Right lobe of liver (tissue), 6 donors: ENCODE measurements at regions not wholly inside any gene's neighbourhood (a gene's known extent, or its start where the extent isn't known, plus 50 kb on each side); places are given as distances from the start of the nearest gene placed in this dataset.

ENCODE experiments used
- ATAC-seq, 4 donors: fragments of 200-7000 bp; cut with Tn5 transposase; one replicate each; pipeline ENCODE4 v1.9.1; 2020; ENCODE audit warnings: mild to moderate bottlenecking in 4 of 4, moderate library complexity in 4 of 4
- DNase-seq, 3 donors: peaks; one replicate each; pipeline ENCODE4 v3.0.0-alpha.2; 2020
- H3K27ac ChIP-seq, 3 donors: fragments of 200-600 bp; one replicate each; pipeline ENCODE4 v1.8.0; 2022
- H3K27me3 ChIP-seq, 2 donors: fragments of 200-600 bp; one replicate each; pipeline ENCODE4 v1.8.0; 2022
- H3K36me3 ChIP-seq, 4 donors: fragments of 200-600 bp; sonication (generic) in 1 of 4; one replicate each; pipeline versions ENCODE4 v1.5.1 to v1.8.0; 2017 to 2022; ENCODE audit warnings: control low read depth in 1 of 4
- H3K4me1 ChIP-seq, 4 donors: fragments of 200-600 bp; sonication (generic) in 1 of 4; one replicate each; pipeline versions ENCODE4 v1.5.1 to v1.8.0; 2017 to 2022; ENCODE audit warnings: control low read depth in 1 of 4
- H3K4me3 ChIP-seq, 3 donors: fragments of 200-600 bp; one replicate each; pipeline ENCODE4 v1.8.0; 2022
- H3K9me3 ChIP-seq, 4 donors: fragments of 200-600 bp; sonication (generic) in 1 of 4; one replicate each; pipeline versions ENCODE4 v1.5.1 to v1.8.0; 2017 to 2022; ENCODE audit warnings: control low read depth in 1 of 4
- POLR2A ChIP-seq: fragments of 450-650 bp; IDR thresholded peaks from one replicate; pipeline ENCODE4 v1.6.1; 2017; ENCODE audit warnings: antibody characterized with exemption, mild to moderate bottlenecking
- WGBS: methylation state at CpG from one replicate; pipeline ENCODE4 v1.1.6; 2018; ENCODE audit warnings: low coverage, low lambda C conversion rate; ENCODE audit not compliant: insufficient coverage; ENCODE audit errors: missing lambda C conversion rate; 5-methylcytosine and 5-hydroxymethylcytosine counted together
- intact Hi-C, 2 donors: fragments of 100-400 bp; cut with DNase I; formaldehyde crosslinking; loops; one replicate each; pipeline versions ENCODE4 v1.11.2 to v1.14.1; 2022
- TF ChIP-seq, protein P1 (sequence below), 4 donors: fragments of 200-600 bp in 3 of 4; fragments of 450-650 bp in 1 of 4; IDR thresholded peaks; one replicate each; pipeline versions ENCODE4 v1.5.1 to v1.8.0; 2016 to 2022; ENCODE audit warnings: antibody characterized with exemption in 4 of 4, mild to moderate bottlenecking in 2 of 4
- donor health status: DM: no; HTN: yes; CAD: no.
- donor health status: DM: no; HTN: no; CAD: no.
- donor health status: DM: no; HTN: no; CAD: no.
- donor health status: DM: no; HTN: yes; CAD: no.
- donor health status: DM: no; HTN: yes; CAD: no.

DNA sequence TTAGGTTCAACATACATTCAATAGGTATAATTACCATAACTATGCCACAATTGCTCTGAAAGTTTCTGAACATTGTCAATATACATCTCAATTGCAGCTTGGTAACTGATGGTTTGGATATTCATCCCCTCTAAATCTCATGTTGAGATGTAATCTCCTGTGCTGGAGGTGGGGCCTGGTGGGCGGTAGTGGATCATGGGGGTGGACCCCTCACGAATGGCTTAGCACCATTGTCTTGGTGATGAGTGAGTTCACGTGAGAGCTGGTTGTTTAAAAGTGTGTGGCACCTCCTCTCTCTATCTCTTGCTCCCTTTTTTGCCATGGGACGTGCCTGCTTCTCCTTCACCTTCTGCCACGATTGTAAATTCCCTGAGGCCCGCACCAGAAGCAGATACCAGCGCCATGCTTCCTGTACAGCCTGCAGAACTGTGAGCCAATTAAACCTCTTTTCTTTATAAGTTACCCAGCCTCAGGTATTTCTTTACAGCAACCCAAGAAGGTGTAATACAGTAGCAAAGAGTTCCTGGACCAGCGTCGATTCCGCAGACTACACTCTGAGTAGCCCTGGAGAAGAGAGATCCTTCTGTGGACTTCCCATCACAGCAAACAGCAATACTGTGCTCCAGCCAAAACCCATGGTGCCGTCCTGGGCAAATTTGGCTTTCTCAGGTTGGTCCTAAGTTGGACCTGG lies 83.8 kb upstream of the GRB10 start:
- intact Hi-C loops = no loop called here
- Histone ChIP-seq H3K27ac (no peak overlapping the region), H3K4me1 (no peaks in the 10 kb centered on the region), H3K36me3 (no peaks in the 10 kb centered on the region), H3K9me3 (no peaks in the 10 kb centered on the region), H3K4me3 (no peak overlapping the region), H3K27me3 (no peaks in the 10 kb centered on the region)
- no peak for DNase-seq
- 74% methylated on average over 9 of the region's 11 CpGs for WGBS
- ATAC-seq = no peak
- TF ChIP-seq POLR2A = no peak
- TF ChIP-seq, protein P1, sequence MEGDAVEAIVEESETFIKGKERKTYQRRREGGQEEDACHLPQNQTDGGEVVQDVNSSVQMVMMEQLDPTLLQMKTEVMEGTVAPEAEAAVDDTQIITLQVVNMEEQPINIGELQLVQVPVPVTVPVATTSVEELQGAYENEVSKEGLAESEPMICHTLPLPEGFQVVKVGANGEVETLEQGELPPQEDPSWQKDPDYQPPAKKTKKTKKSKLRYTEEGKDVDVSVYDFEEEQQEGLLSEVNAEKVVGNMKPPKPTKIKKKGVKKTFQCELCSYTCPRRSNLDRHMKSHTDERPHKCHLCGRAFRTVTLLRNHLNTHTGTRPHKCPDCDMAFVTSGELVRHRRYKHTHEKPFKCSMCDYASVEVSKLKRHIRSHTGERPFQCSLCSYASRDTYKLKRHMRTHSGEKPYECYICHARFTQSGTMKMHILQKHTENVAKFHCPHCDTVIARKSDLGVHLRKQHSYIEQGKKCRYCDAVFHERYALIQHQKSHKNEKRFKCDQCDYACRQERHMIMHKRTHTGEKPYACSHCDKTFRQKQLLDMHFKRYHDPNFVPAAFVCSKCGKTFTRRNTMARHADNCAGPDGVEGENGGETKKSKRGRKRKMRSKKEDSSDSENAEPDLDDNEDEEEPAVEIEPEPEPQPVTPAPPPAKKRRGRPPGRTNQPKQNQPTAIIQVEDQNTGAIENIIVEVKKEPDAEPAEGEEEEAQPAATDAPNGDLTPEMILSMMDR (IDR thresholded peaks at IDR 0.05) = no peak

DNA sequence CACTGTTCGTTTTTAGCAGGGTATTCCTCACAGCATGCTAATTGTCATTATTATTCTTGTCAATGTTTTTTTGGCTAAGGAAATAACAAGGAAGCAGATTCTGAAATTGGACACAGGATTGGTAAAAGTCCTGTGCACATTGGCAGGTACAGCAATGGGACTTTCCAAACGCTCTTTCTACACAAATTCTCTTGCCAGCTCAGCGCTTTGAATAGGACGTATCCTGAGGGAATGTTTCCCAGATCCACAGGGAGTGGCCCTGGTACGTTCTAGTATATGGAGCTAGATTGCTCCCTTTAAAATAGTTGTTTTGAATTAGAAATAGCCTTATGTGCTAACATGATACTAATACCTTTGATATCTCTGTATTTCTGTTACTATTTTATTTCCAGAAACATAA lies 82.8 kb upstream of the GRB10 start:
- 46% methylated on average over 5 of the region's 5 CpGs for WGBS
- H3K27me3 ChIP-seq = no peaks in the 10 kb centered on the region
- H3K9me3 ChIP-seq = no peaks in the 10 kb centered on the region
- no peak for DNase-seq
- no peaks in the 10 kb centered on the region for H3K36me3 ChIP-seq
- no peak overlapping the region for H3K27ac ChIP-seq
- intact Hi-C loops = no loop called here
- H3K4me3 ChIP-seq = no peak overlapping the region
- ATAC-seq = peak in 3 of 4 donors; percentile 34 to 93 (median 41)
- no peak for TF ChIP-seq POLR2A
- TF ChIP-seq, protein P1 (IDR thresholded peaks at IDR 0.05) = no peak
- no peaks in the 10 kb centered on the region for H3K4me1 ChIP-seq

DNA sequence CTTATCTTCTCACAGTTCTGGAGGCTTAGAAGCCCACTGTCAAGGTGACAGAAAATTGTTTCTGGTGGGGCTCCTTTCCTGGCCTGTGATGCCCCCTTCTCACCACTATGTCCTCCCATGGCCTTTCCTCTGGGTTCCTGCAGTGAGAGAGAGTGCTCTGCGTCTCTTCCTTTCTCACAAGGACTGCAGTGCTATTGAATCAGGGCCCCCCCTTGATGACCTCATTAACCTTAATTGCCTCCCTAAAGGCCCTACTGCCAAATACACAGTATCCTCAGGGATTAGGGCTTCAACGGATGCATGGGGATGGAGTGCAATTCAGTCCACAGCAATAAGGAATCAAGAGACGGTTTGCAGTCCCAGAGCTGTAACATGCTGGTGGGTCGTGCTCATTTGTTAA lies 82.0 kb upstream of the GRB10 start:
- intact Hi-C loops = no loop called here
- TF ChIP-seq, protein P1 (IDR thresholded peaks at IDR 0.05) = no peak
- TF ChIP-seq POLR2A = no peak
- DNase-seq = no peak
- H3K27ac ChIP-seq = no peak overlapping the region
- no peak overlapping the region for H3K4me3 ChIP-seq
- no peaks in the 10 kb centered on the region for H3K36me3 ChIP-seq
- no peaks in the 10 kb centered on the region for H3K27me3 ChIP-seq
- no peaks in the 10 kb centered on the region for H3K9me3 ChIP-seq
- WGBS = 83% methylated on average over 2 of the region's 4 CpGs
- no peak for ATAC-seq
- no peaks in the 10 kb centered on the region for H3K4me1 ChIP-seq

DNA sequence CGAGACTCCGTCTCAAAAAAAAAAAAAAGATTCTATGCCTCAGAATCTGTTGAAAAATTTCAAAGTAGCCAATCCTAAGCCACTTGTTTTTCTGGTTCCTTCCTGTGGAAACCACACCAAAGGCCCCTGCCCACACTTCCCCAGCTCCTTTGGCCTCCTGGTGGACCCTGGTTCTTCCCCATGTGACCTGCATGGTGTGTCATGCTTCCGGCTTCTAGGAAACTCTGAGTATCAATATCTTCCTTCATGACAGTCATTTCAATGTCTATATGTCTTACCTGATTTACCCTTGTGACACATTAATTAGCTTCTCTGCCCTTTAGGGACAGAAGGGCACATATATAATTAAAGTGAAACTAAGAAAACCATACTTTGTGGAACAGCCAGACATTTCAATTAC lies 80.4 kb upstream of the GRB10 start:
- ATAC-seq = no peak
- WGBS = 62% methylated on average over 3 of the region's 3 CpGs
- Histone ChIP-seq H3K9me3 (no peaks in the 10 kb centered on the region), H3K4me3 (no peak overlapping the region), H3K27me3 (no peaks in the 10 kb centered on the region), H3K4me1 (no peaks in the 10 kb centered on the region), H3K36me3 (no peaks in the 10 kb centered on the region), H3K27ac (no peak overlapping the region)
- TF ChIP-seq, protein P1 (IDR thresholded peaks at IDR 0.05) = no peak
- no peak for TF ChIP-seq POLR2A
- intact Hi-C loops = no loop called here
- no peak for DNase-seq
